Esophagus squamous epithelium (tissue), 5 donors: ENCODE measurements at regions not wholly inside any gene's neighbourhood (a gene's known extent, or its start where the extent isn't known, plus 50 kb on each side); places are given as distances from the start of the nearest gene placed in this dataset.

Experiments used
- DNase-seq: peaks from one replicate; lab custom pipeline; 2025; lab: John Stamatoyannopoulos, UW
- H3K27ac ChIP-seq, 4 donors: fragments of 200-600 bp; sonication (generic); one replicate each; pipeline ENCODE4 v1.5.1; 2016 to 2019; ENCODE audit warnings: mild to moderate bottlenecking in 1 of 4
- H3K27me3 ChIP-seq, 4 donors: fragments of 200-600 bp; sonication (generic); 1 replicate in 3 of 4; 2 replicates in 1 of 4; pipeline versions ENCODE4 v1.5.1 to v1.6.0; 2017 to 2021; ENCODE audit warnings: antibody characterized with exemption in 1 of 4
- H3K36me3 ChIP-seq, 3 donors: fragments of 200-600 bp; sonication (generic); one replicate each; pipeline ENCODE4 v1.5.1; 2016 to 2019
- H3K4me1 ChIP-seq, 3 donors: fragments of 200-600 bp; sonication (generic); one replicate each; pipeline ENCODE4 v1.5.1; 2017 to 2019
- H3K4me3 ChIP-seq, 4 donors: fragments of 200-600 bp; sonication (generic); 1 replicate in 3 of 4; 2 replicates in 1 of 4; pipeline ENCODE4 v1.5.1; 2016 to 2019; ENCODE audit warnings: mild to moderate bottlenecking in 2 of 4, moderate library complexity in 1 of 4
- H3K9me3 ChIP-seq, 3 donors: fragments of 200-600 bp; sonication (generic); one replicate each; pipeline ENCODE4 v1.5.1; 2016 to 2019
- POLR2A ChIP-seq, 4 donors: fragments of 450-650 bp; IDR thresholded peaks; one replicate each; pipeline ENCODE4 v1.6.1; 2017; ENCODE audit warnings: antibody characterized with exemption in 4 of 4, mild to moderate bottlenecking in 4 of 4, moderate library complexity in 3 of 4
- WGBS, 2 donors: methylation state at CpG; one replicate each; pipeline ENCODE4 v1.1.5; 2018; 5-methylcytosine and 5-hydroxymethylcytosine counted together
- intact Hi-C: fragments of 100-400 bp; cut with DNase I; formaldehyde crosslinking; loops from one replicate; pipeline ENCODE4 v1.15.0; 2022
- TF ChIP-seq, protein P1 (sequence below), 6 experiments: fragments of 450-650 bp in 4 of 6; fragments of 200-600 bp in 2 of 6; sonication (generic) in 2 of 6; IDR thresholded peaks; one replicate each; pipeline ENCODE4 v1.5.1; 2016 to 2019; ENCODE audit warnings: antibody characterized with exemption in 6 of 6, mild to moderate bottlenecking in 4 of 6, moderate library complexity in 4 of 6
- donor health status: DM: yes; HTN: yes; CAD: no.

DNA sequence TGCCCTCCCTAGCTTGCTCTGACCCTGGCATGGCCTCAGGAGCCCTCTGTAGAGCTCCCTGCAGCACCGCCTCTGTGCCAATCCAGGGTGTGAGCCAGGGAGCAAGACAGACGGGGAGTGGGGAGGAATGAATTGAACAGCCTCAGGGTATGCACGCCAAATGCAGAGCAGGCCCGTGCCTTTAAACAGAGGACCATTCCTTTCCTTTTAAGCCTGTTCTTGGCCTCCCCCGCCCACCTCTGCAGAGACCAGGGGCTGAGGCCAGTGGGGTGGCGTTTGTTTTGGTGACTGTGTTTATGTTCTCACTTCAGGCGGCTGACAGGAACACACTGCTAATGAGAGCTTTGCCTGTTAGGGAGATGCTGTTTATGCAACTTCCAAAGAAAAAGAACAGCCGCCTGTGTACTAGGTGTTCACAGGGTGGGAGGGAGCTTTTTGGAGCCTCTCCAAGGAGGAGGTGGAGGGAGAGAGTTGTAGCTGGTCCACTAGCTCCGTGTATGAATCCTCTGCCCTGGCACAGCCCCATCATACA, 528.1 kb upstream of the DPP6 start:
- Histone ChIP-seq H3K4me3 (no peak overlapping the region), H3K27ac (peak overlapping the region; percentile 6 to 82 (median 58)), H3K9me3 (no peaks in the 10 kb centered on the region), H3K4me1 (peaks cover 0 to 9% (median 0%) of the 10 kb centered on the region in 3 donors), H3K27me3 (peaks cover 0 to 6% (median 0%) of the 10 kb centered on the region in 4 donors), H3K36me3 (no peaks in the 10 kb centered on the region)
- WGBS, 2 donors = 0 to 16% methylated on average over 2 to 8 of the region's 9 CpGs
- no peak for TF ChIP-seq POLR2A (IDR thresholded peaks at IDR 0.05)
- TF ChIP-seq, protein P1, sequence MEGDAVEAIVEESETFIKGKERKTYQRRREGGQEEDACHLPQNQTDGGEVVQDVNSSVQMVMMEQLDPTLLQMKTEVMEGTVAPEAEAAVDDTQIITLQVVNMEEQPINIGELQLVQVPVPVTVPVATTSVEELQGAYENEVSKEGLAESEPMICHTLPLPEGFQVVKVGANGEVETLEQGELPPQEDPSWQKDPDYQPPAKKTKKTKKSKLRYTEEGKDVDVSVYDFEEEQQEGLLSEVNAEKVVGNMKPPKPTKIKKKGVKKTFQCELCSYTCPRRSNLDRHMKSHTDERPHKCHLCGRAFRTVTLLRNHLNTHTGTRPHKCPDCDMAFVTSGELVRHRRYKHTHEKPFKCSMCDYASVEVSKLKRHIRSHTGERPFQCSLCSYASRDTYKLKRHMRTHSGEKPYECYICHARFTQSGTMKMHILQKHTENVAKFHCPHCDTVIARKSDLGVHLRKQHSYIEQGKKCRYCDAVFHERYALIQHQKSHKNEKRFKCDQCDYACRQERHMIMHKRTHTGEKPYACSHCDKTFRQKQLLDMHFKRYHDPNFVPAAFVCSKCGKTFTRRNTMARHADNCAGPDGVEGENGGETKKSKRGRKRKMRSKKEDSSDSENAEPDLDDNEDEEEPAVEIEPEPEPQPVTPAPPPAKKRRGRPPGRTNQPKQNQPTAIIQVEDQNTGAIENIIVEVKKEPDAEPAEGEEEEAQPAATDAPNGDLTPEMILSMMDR (IDR thresholded peaks at IDR 0.05) = no peak
- DNase-seq = no peak
- intact Hi-C loops = no loop called here

DNA sequence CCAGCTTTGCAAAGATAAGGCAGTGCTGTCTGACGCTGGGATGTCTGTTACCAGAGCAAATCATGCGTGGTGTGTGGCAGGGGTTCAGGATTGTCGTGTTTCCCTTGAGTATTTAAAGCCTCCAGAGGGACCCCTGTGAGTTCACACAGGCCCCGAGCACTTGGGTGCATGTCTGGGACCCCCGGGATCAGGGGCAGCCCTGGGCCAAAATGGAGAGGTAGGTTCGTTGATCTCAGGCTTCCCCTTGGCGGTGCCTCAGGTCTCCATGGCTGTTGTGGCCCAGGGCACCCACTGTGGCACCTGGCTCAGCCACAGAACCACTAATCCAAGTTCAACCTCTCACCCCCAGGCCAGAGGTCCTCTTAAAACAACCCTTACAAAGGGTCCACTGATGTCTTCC, 523.1 kb upstream of the DPP6 start:
- no peaks in the 10 kb centered on the region for H3K36me3 ChIP-seq
- no peak overlapping the region for H3K27ac ChIP-seq
- H3K9me3 ChIP-seq = peaks cover 0 to 10% (median 0%) of the 10 kb centered on the region in 3 donors
- no peak for DNase-seq
- TF ChIP-seq, protein P1 (IDR thresholded peaks at IDR 0.05) = no peak
- TF ChIP-seq POLR2A (IDR thresholded peaks at IDR 0.05) = no peak
- WGBS, 2 donors = 77 to 87% methylated on average over 2 to 6 of the region's 7 CpGs
- no peaks in the 10 kb centered on the region for H3K27me3 ChIP-seq
- intact Hi-C loops = no loop called here
- H3K4me1 ChIP-seq = peaks cover 0 to under 1% (median 0%) of the 10 kb centered on the region in 3 donors
- H3K4me3 ChIP-seq = no peak overlapping the region

DNA sequence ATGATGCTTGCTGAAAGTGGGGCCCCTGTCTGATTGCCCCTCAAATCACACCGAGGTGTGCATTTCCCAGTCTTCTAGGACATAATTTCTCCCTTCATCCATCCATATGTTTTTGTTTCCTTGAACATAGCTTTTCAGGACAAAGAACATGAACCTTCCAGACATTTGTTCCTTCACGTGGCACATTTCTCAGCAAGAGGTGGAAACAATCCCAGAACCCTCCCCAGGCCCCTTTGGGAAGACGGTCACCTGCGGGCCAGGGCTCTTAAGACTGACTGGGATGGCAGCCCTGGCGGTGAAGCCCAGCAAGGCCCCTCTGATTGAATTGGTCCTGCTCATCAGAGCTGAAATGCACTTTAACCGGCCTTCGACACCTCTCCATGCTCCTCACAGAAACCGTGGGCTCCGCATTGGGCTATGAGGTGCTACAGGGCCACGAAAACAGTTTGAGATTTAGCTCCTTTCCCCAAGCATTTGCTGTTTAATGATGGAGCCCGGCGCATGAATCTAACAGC, 522.5 kb upstream of the DPP6 start:
- Histone ChIP-seq H3K4me3 (no peak overlapping the region), H3K27ac (no peak overlapping the region), H3K4me1 (no peaks in the 10 kb centered on the region), H3K36me3 (no peaks in the 10 kb centered on the region), H3K9me3 (peaks cover 0 to 10% (median 0%) of the 10 kb centered on the region in 3 donors), H3K27me3 (no peaks in the 10 kb centered on the region)
- WGBS, 2 donors = 72 to 75% methylated on average over 4 to 5 of the region's 12 CpGs
- TF ChIP-seq POLR2A (IDR thresholded peaks at IDR 0.05) = no peak
- TF ChIP-seq, protein P1 (IDR thresholded peaks at IDR 0.05) = no peak
- intact Hi-C loops = no loop called here
- no peak for DNase-seq

DNA sequence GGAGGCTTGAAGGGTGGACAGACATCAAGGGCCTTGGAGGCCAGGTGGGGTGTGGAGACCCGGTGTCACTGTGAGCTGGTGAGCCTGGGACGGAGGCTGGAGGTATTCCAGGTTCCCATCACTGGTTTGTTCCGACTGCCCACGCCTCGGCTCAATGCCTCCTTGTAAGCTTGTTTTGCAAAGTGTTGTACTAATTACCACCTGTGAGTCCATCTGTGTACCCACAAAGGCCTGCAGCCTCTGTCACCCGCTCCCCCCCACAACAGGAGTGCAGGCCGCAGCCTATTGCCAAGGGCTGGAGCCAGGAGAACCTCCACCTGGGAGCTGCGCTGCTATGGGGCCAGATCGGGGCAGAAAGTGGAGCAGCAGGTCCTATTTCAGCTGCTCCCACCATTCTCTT, 521.8 kb upstream of the DPP6 start:
- Histone ChIP-seq H3K27ac (no peak overlapping the region), H3K9me3 (peaks cover 0 to 10% (median 0%) of the 10 kb centered on the region in 3 donors), H3K4me1 (no peaks in the 10 kb centered on the region), H3K4me3 (no peak overlapping the region), H3K36me3 (no peaks in the 10 kb centered on the region), H3K27me3 (no peaks in the 10 kb centered on the region)
- intact Hi-C loops = no loop called here
- TF ChIP-seq, protein P1 (IDR thresholded peaks at IDR 0.05) = no peak
- TF ChIP-seq POLR2A (IDR thresholded peaks at IDR 0.05) = no peak
- WGBS, 2 donors = 72 to 83% methylated on average over 5 to 7 of the region's 9 CpGs
- DNase-seq = no peak

DNA sequence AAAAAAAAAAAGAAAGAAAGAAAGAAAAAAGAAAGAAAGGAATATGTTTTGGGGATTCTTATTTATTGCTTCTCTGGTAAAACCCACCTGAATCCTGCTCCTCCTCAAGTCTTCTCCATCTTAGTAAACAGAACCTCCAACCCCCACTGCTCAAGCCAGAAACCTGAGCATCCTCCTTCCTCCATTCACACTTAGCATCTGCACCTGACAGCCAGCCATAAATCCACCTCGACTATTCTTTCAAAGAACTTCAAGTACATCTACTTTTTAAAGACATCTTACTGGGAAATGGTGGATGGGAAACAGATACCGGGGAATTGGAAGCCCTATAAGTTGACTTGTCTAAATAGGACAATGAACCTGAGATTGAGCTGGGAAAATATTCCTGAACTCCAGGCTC, 519.9 kb upstream of the DPP6 start:
- Histone ChIP-seq H3K4me3 (no peak overlapping the region), H3K36me3 (no peaks in the 10 kb centered on the region), H3K27me3 (no peaks in the 10 kb centered on the region), H3K4me1 (no peaks in the 10 kb centered on the region), H3K27ac (no peak overlapping the region), H3K9me3 (peaks cover 0 to 10% (median 0%) of the 10 kb centered on the region in 3 donors)
- no peak for DNase-seq
- 68 to 78% methylated on average over 2 of the region's 2 CpGs for WGBS, 2 donors
- no peak for TF ChIP-seq POLR2A (IDR thresholded peaks at IDR 0.05)
- intact Hi-C loops = no loop called here
